GM10266 (cell line): ENCODE measurements at regions not wholly inside any gene's neighbourhood (a gene's known extent, or its start where the extent isn't known, plus 50 kb on each side); places are given as distances from the start of the nearest gene placed in this dataset.

Source experiments
- DNase-seq: peaks from one replicate; pipeline ENCODE4 v3.0.0; 2012; ENCODE audit errors: extremely low spot score
- TF ChIP-seq, protein P1 (sequence below): IDR thresholded peaks from 2 replicates; pipeline ENCODE4 v1.5.1; 2012; ENCODE audit warnings: mild to moderate bottlenecking, low read depth; ENCODE audit not compliant: control insufficient read depth, insufficient read depth; ENCODE audit errors: missing control alignments

DNA sequence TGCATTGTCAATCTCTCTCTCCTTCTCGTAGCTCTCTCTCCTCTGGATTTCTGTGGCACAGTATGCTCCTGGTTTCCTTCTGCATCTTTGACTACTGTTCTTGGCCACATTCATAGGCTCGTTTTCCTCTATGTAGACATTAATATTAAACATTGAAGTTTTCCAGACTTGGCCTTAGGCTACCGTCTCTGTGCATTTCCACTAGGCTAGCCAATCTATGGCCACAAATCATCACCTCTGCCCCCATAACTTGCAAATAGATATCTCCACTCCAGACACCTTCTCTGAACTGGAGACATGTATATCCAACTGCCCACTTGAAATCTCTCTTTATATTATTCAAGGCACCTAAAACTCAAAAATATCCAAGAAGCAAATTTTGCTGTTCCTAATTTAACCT lies 768.5 kb downstream of the TSN start:
- DNase-seq = no peak
- TF ChIP-seq, protein P1, sequence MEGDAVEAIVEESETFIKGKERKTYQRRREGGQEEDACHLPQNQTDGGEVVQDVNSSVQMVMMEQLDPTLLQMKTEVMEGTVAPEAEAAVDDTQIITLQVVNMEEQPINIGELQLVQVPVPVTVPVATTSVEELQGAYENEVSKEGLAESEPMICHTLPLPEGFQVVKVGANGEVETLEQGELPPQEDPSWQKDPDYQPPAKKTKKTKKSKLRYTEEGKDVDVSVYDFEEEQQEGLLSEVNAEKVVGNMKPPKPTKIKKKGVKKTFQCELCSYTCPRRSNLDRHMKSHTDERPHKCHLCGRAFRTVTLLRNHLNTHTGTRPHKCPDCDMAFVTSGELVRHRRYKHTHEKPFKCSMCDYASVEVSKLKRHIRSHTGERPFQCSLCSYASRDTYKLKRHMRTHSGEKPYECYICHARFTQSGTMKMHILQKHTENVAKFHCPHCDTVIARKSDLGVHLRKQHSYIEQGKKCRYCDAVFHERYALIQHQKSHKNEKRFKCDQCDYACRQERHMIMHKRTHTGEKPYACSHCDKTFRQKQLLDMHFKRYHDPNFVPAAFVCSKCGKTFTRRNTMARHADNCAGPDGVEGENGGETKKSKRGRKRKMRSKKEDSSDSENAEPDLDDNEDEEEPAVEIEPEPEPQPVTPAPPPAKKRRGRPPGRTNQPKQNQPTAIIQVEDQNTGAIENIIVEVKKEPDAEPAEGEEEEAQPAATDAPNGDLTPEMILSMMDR = no peak

DNA sequence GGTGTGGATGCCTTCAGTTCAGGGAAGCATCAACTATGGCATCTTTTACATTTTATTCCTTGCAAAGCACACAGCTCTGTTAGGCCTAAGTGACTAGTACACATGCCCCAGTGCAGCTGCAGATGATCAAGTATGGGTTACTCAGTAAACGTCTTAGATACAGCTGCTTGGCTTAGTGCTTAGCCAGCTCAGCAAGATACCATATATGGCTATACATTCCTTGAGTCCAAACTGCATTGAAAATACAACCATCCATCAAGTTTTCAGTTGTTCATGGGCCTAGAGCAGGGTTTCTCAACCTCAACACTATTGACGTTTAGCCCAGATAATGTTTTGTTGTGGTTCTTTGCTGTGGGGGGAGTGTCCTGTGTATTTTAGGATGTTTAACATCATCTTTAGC lies 769.9 kb downstream of the TSN start:
- TF ChIP-seq, protein P1 = no peak

DNA sequence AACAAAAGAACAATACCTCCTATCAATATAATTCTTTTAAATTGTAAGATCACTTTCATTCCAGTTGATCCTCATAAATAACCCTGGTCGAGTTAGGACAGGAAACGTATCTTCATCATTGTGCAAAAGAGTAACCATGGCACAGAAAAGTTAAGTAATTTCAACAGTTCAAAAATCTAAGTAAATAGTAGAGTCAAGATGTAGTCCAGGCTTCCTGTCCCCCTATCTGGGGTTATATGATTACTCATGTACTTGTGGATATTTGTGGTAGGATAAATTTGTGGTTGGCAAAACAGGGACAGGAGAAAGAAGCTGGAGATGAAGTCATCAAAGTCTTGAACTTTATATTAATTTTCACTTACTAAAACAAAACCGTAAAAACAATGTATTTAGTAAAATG lies 772.6 kb downstream of the TSN start:
- TF ChIP-seq, protein P1 = no peak
- DNase-seq = no peak

More for the DNA sequence above, 769.9 kb downstream of the TSN start:
- no peak for DNase-seq

DNA sequence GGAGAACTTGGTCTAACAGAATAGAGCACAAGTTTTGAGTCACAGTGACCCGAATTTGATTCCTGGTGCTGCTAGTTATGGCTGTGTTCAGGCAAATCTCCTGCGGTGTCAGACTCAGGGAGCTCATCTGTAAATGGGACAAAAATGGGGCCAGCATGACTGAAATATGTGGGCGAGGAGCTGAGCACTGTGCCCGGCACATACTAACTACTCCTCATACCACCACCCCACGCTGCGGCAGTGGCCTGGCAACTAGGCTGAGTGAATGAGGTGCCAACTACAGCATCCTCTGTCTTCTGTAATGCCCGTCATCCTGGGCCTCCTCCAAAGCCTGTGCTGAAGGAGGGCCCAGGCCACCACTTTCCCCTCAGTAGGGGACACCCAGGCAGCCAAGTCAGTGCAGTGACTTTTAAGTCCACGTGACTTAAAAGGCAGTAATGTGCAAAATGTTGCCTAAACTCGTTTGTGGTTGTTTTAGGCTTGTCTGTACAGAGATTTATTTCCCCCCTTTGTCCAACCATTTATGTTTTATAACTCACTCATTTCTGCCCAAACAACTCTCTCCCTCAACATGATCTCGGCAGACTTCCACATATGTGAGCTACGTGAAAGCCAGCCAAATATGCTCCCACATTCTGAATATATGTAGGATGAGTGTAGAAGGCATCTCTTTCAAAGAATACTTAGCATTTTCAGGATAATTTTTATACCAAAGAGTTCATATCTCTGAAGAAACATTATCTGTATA lies 773.7 kb downstream of the TSN start:
- TF ChIP-seq, protein P1 = no peak
- no peak for DNase-seq

DNA sequence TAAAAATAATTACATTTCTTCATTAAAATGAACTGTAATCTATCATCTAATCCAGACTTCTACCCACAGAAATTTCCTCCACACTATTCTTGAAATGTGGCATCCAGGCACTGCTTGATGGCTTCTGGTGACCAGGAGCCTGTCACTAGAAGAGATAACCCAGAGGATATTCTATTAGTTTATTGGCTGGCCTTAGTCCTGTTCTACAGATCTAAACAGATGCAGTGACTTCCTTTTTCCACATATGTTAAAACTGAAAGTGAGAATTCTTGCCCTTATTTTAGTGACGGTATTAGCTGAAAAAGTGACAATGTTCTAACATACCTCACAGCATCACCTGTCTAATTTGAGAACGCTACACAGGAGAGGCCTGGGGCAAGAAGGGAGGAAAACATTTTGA lies 775.4 kb downstream of the TSN start:
- peak; percentile 6 for DNase-seq
- TF ChIP-seq, protein P1 = no peak

DNA sequence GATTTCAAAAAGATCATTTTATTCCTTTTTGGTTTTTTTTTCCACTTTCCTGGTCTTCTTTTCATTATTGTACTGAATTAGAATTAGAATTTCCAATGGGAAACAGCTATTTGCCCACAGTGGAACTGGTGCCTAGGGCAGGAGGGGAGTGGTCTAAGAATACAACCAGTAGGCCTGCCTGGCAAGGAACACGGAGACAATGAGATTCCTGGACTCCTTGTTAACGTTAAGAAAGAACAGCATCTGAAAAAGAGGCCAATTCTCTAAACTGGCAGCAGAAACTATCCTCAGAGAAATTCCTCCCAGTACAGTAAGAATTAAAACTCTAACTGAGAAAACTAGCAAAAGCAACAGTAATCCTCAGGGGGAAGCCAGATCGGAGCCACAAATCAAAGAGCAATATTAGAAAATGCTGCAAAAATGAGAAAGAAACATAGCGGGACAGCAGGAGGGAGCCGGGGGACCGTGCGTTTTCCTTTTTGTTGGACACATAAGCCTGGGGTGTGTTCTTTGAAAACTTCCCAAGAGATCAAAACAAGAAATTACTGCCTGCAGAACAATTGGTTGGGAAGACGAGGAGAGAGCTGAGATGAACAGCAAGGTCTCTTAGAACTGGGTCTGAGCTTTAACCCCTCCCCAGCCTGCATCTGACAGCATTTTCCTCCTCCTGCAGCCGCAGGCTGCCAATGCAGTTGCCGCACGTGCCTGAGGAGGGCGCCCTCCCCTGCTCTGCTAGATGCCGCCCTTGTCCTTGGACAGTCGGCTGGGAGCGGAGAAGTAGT lies 776.0 kb downstream of the TSN start:
- no peak for DNase-seq
- TF ChIP-seq, protein P1 = no peak

DNA sequence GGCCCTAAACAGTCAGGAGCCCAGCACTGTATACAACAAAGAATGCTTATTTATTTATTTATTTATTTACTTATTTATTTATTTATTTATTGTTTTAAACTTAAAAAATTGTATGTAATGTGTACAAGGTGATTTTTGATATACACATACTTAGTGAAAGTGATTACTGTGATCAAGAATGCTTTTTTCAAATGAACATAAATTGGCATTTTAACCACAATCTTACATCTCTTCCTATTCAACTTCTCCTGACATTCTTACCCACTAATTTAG lies 776.6 kb downstream of the TSN start:
- TF ChIP-seq, protein P1 = no peak
- no peak for DNase-seq
